ENCODE measurements at regions not wholly inside any gene's neighbourhood (a gene's known extent, or its start where the extent isn't known, plus 50 kb on each side); places are given as distances from the start of the nearest gene placed in this dataset.

DNA sequence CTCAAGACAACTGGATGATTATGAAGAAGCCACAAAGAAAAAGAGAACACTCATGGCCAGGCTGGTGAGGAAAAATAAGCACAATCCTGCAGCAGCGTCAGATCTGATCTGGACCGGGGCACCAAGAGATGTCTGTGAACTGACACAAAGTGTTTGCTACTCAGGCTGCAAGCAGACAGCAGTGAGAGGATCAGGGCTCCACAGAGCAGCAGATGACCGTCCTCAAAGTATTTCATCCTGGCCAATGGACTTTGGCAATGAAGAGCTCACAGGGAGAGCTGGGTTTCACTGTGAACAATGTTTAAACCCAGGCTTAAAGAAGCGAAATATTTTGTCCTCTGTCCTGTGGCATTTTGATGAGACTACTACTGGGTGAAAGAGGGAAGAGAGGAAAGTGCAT, 299.2 kb downstream of the GPATCH2 start:
- H3K4me3 ChIP-seq, result no peak overlapping the region
- intact Hi-C loops (cut with DNase I), result no loop called here
- H3K4me1 ChIP-seq (replicated peaks in 1 of 2), result no peaks in the 10 kb centered on the region
- WGBS, 4 donors, result 50 to 63% (median 56%) methylated on average over 4 of the region's 4 CpGs
- no peaks in the 10 kb centered on the region for H3K27me3 ChIP-seq
- no peak for DNase-seq
- H3K9me3 ChIP-seq (replicated peaks in 1 of 3), result no peaks in the 10 kb centered on the region
- no peaks in the 10 kb centered on the region for H3K36me3 ChIP-seq (replicated peaks in 1 of 2)
- TF ChIP-seq, protein P1, sequence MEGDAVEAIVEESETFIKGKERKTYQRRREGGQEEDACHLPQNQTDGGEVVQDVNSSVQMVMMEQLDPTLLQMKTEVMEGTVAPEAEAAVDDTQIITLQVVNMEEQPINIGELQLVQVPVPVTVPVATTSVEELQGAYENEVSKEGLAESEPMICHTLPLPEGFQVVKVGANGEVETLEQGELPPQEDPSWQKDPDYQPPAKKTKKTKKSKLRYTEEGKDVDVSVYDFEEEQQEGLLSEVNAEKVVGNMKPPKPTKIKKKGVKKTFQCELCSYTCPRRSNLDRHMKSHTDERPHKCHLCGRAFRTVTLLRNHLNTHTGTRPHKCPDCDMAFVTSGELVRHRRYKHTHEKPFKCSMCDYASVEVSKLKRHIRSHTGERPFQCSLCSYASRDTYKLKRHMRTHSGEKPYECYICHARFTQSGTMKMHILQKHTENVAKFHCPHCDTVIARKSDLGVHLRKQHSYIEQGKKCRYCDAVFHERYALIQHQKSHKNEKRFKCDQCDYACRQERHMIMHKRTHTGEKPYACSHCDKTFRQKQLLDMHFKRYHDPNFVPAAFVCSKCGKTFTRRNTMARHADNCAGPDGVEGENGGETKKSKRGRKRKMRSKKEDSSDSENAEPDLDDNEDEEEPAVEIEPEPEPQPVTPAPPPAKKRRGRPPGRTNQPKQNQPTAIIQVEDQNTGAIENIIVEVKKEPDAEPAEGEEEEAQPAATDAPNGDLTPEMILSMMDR (IDR thresholded peaks at IDR 0.05), result no peak
- TF ChIP-seq POLR2A (IDR thresholded peaks at IDR 0.05), result no peak
- no peak overlapping the region for H3K27ac ChIP-seq

DNA sequence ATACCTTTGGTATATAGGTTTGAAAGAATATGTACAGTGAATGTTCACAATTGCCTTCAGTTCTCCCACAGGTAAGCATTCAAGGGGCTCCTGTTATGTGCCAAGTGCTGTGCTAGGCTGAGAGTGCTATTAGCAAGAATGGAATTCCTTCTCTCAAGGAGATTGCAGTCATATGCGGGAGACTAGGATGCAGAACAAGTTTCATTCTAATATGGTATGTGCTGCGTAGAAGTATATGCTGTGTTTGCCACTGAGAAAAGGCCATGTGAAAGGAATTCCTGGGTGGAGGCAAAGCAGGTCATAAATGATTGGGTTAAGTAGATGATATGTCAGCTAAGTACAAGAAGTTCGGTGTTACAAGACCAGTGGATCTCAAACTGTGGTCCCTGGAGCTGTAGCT, 303.0 kb downstream of the GPATCH2 start:
- no peak for TF ChIP-seq POLR2A (IDR thresholded peaks at IDR 0.05)
- Histone ChIP-seq H3K4me1 (replicated peaks in 1 of 2) (no peaks in the 10 kb centered on the region), H3K27me3 (no peaks in the 10 kb centered on the region), H3K4me3 (no peak overlapping the region), H3K27ac (no peak overlapping the region), H3K36me3 (replicated peaks in 1 of 2) (no peaks in the 10 kb centered on the region), H3K9me3 (replicated peaks in 1 of 3) (no peaks in the 10 kb centered on the region)
- intact Hi-C loops (cut with DNase I), result no loop called here
- WGBS, 4 donors, result 81 to 96% (median 88%) methylated on average over 3 of the region's 3 CpGs
- DNase-seq, result no peak

DNA sequence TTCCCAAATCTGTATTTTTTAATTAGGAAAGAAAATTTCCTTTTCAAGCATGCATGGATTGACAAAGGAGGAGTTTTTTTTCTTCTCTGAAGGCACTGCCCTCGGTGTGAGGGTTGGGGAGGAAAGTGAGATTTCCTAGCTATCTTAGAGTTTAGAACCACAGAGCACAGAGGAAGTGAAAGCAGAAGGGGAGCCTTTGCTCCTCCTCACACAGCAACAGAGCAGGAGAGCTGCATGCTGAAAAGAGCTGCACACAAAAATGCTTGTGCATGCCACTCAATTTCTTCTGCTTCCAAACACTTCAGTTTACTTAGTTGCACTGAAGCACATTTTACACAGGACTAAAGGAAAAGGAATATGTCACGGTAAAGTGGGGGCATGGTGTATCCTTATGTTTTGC, 308.1 kb downstream of the GPATCH2 start:
- intact Hi-C loops (cut with DNase I), result no loop called here
- TF ChIP-seq, protein P1 (IDR thresholded peaks at IDR 0.05), result no peak
- TF ChIP-seq POLR2A (IDR thresholded peaks at IDR 0.05), result no peak
- WGBS, 4 donors, result 57 to 68% (median 62%) methylated on average over 2 of the region's 2 CpGs
- H3K27me3 ChIP-seq, result no peaks in the 10 kb centered on the region
- H3K27ac ChIP-seq, result no peak overlapping the region
- no peak overlapping the region for H3K4me3 ChIP-seq
- DNase-seq, result no peak
- H3K36me3 ChIP-seq (replicated peaks in 1 of 2), result no peaks in the 10 kb centered on the region
- H3K9me3 ChIP-seq (replicated peaks in 1 of 3), result no peaks in the 10 kb centered on the region
- no peaks in the 10 kb centered on the region for H3K4me1 ChIP-seq (replicated peaks in 1 of 2)

DNA sequence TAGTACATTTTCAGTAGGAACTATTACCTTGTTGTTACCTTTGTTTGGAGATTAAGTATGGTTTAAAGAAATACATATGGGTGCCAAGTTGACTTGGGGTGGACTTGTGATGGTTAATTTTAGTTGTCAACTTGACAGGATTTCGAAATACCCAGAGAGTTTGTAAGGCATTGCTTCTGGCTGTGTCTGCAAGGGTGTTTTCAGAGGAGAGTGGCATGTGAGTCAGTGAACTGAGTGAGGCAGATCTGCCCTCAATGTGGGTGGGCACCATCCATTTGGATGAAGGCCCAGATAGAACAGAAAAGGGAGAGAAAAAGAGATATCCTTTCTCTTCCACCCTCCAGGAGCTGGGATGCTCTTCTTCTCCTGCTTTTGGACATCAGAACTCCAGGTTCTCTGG, 315.5 kb downstream of the GPATCH2 start:
- H3K4me1 ChIP-seq (replicated peaks in 1 of 2), result no peaks in the 10 kb centered on the region
- 49 to 89% (median 64%) methylated on average over 1 of the region's 1 CpG for WGBS, 4 donors
- H3K27ac ChIP-seq, result no peak overlapping the region

DNA sequence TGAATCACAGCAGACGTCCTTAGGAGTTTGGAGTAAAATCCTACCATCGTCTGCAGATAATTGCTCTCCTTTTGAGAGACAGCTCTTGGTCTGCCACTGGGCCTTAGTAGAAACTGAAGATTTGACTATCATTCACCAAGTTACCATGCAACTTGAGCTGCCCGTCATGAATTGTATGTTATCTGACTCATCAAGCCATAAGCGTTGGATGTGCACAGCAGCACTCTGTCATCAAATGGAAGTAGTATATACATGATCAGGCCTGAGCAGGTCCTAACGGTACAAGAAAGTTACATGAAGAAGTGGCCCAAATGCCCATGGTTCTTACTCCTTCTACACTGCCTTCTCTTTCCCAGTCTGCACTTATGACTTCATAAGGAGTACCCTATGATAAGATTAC, 317.8 kb downstream of the GPATCH2 start:
- H3K36me3 ChIP-seq (replicated peaks in 1 of 2), result no peaks in the 10 kb centered on the region
- DNase-seq, result no peak
- no peaks in the 10 kb centered on the region for H3K9me3 ChIP-seq (replicated peaks in 1 of 3)
- TF ChIP-seq, protein P1 (IDR thresholded peaks at IDR 0.05), result no peak
- TF ChIP-seq POLR2A (IDR thresholded peaks at IDR 0.05), result no peak
- intact Hi-C loops (cut with DNase I), result no loop called here
- H3K27ac ChIP-seq, result no peak overlapping the region
- 77 to 85% (median 82%) methylated on average over 3 to 5 of the region's 5 CpGs for WGBS, 4 donors
- no peaks in the 10 kb centered on the region for H3K4me1 ChIP-seq (replicated peaks in 1 of 2)
- H3K27me3 ChIP-seq, result no peaks in the 10 kb centered on the region
- H3K4me3 ChIP-seq, result no peak overlapping the region

More for the DNA sequence above, 315.5 kb downstream of the GPATCH2 start:
- Histone ChIP-seq H3K36me3 (replicated peaks in 1 of 2) (no peaks in the 10 kb centered on the region), H3K4me3 (no peak overlapping the region), H3K27me3 (no peaks in the 10 kb centered on the region), H3K9me3 (replicated peaks in 1 of 3) (no peaks in the 10 kb centered on the region)
- TF ChIP-seq, protein P1 (IDR thresholded peaks at IDR 0.05), result no peak
- TF ChIP-seq POLR2A (IDR thresholded peaks at IDR 0.05), result no peak
- no peak for DNase-seq
- intact Hi-C loops (cut with DNase I), result no loop called here

All from adrenal gland (tissue), 9 donors.